ENCODE measurements at regions not wholly inside any gene's neighbourhood (a gene's known extent, or its start where the extent isn't known, plus 50 kb on each side); places are given as distances from the start of the nearest gene placed in this dataset.

DNA sequence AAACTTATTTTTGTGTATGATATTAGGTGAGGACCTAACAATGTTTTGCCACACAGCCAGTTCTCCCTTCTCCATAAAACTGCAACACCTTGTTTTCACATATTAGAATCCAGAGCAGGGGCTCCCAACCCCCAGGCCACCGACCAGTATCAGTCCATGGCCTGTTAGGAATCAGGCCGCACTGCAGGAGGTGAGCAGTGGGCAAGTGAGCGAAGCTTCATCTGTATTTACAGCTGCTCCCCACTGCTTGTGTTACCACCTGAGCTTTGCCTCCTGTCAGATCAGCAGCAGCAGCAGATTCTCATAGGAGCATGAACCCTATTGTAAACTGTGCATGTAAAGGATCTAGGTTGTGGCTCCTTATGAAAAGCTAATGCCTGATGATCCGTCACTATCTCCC lies 185.9 kb upstream of the NSMCE3 start:
- WGBS, 2 experiments (ENCODE audit: extremely low coverage in 2 of 2, insufficient read length in 1 of 2): no CpG with 5 or more reads among the region's 4 CpGs
- dilution Hi-C loops (cut with HindIII; ENCODE audit: low sequenced_read_pairs, unreplicated experiment) (no loop called here), intact Hi-C loops (cut with micrococcal nuclease) (no loop called here), in situ Hi-C loops (cut with MboI; ENCODE audit: low sequenced_read_pairs) (no loop called here)
- H3K79me1 ChIP-seq (ENCODE audit: low read depth in 1 of 2, low read length in 2 of 2): no peaks in the 10 kb centered on the region
- no peak overlapping the region for H2AFZ ChIP-seq (replicated peaks; ENCODE audit: low read length, poor library complexity)
- ATAC-seq (ENCODE audit: low read depth) (no peak), DNase-seq (no peak)
- no TSS peak for BruUV-seq (replicated peaks)
- no peak overlapping the region for H3K56ac ChIP-seq (ENCODE audit: extremely low read depth, insufficient read depth, low read length)
- no peak overlapping the region for H2BK20ac ChIP-seq (ENCODE audit: low read depth, low read length)
- no peak overlapping the region for H4K8ac ChIP-seq (ENCODE audit: low read depth in 2 of 2, low read length in 2 of 2)
- H3K18ac ChIP-seq (ENCODE audit: low read depth, low read length): no peak overlapping the region
- no peak overlapping the region for H2AK5ac ChIP-seq (ENCODE audit: low read depth, low read length)
- H4K20me1 ChIP-seq (ENCODE audit: insufficient read depth, low read length): no peaks in the 10 kb centered on the region
- H3K9me1 ChIP-seq (ENCODE audit: insufficient read depth, low read length): no peaks in the 10 kb centered on the region
- no peak overlapping the region for H3K4ac ChIP-seq (ENCODE audit: low read depth, low read length)
- H3K27ac ChIP-seq (ENCODE audit: insufficient read depth, low read length): no peak overlapping the region
- H3K27me3 ChIP-seq (ENCODE audit: control insufficient read depth, insufficient read depth, low read length): no peaks in the 10 kb centered on the region
- no peaks in the 10 kb centered on the region for H3K4me1 ChIP-seq (ENCODE audit: control insufficient read depth, insufficient read depth, low read length)
- no peak overlapping the region for H3K23ac ChIP-seq (ENCODE audit: low read depth, low read length)
- TF ChIP-seq RCOR1 (IDR thresholded peaks at IDR 0.05; ENCODE audit: insufficient replicate concordance, low read length) (no peak), BHLHE40 (IDR thresholded peaks at IDR 0.05; ENCODE audit: low read depth, low read length) (no peak), FOS (IDR thresholded peaks at IDR 0.05; ENCODE audit: low read depth, low read length) (no peak), CHD1 (IDR thresholded peaks at IDR 0.05; ENCODE audit: low read depth, low read length) (no peak), POLR2A (IDR thresholded peaks at IDR 0.05; ENCODE audit: low read depth, low read length) (no peak), MAZ (IDR thresholded peaks at IDR 0.05; ENCODE audit: borderline replicate concordance, low read depth, low read length) (no peak), SMC3 (IDR thresholded peaks at IDR 0.05; ENCODE audit: low read depth, low read length) (no peak), MAFK (IDR thresholded peaks at IDR 0.05; ENCODE audit: low read depth, low read length) (no peak), NFE2L2 (IDR thresholded peaks at IDR 0.05; ENCODE audit: low read depth, low read length) (no peak), RFX5 (IDR thresholded peaks at IDR 0.05; ENCODE audit: low read depth, low read length) (no peak), CEBPB (IDR thresholded peaks at IDR 0.05; ENCODE audit: low read depth, low read length) (no peak), RAD21 (IDR thresholded peaks at IDR 0.05; ENCODE audit: low read length) (no peak), MXI1 (IDR thresholded peaks at IDR 0.05; ENCODE audit: borderline replicate concordance, low read depth, low read length) (no peak)
- TF ChIP-seq, protein P1, sequence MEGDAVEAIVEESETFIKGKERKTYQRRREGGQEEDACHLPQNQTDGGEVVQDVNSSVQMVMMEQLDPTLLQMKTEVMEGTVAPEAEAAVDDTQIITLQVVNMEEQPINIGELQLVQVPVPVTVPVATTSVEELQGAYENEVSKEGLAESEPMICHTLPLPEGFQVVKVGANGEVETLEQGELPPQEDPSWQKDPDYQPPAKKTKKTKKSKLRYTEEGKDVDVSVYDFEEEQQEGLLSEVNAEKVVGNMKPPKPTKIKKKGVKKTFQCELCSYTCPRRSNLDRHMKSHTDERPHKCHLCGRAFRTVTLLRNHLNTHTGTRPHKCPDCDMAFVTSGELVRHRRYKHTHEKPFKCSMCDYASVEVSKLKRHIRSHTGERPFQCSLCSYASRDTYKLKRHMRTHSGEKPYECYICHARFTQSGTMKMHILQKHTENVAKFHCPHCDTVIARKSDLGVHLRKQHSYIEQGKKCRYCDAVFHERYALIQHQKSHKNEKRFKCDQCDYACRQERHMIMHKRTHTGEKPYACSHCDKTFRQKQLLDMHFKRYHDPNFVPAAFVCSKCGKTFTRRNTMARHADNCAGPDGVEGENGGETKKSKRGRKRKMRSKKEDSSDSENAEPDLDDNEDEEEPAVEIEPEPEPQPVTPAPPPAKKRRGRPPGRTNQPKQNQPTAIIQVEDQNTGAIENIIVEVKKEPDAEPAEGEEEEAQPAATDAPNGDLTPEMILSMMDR (conservative IDR thresholded peaks at IDR 0.05; ENCODE audit: low read depth, low read length): no peak
- TF ChIP-seq, protein P2, sequence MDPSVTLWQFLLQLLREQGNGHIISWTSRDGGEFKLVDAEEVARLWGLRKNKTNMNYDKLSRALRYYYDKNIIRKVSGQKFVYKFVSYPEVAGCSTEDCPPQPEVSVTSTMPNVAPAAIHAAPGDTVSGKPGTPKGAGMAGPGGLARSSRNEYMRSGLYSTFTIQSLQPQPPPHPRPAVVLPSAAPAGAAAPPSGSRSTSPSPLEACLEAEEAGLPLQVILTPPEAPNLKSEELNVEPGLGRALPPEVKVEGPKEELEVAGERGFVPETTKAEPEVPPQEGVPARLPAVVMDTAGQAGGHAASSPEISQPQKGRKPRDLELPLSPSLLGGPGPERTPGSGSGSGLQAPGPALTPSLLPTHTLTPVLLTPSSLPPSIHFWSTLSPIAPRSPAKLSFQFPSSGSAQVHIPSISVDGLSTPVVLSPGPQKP (IDR thresholded peaks at IDR 0.05; ENCODE audit: borderline replicate concordance, low read depth, low read length): no peak
- TF ChIP-seq, protein P3, sequence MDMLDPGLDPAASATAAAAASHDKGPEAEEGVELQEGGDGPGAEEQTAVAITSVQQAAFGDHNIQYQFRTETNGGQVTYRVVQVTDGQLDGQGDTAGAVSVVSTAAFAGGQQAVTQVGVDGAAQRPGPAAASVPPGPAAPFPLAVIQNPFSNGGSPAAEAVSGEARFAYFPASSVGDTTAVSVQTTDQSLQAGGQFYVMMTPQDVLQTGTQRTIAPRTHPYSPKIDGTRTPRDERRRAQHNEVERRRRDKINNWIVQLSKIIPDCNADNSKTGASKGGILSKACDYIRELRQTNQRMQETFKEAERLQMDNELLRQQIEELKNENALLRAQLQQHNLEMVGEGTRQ (IDR thresholded peaks at IDR 0.05; ENCODE audit: low read depth, low read length): no peak
- no peak overlapping the region for H4K91ac ChIP-seq (ENCODE audit: insufficient read depth, low read depth, low read length)
- no peaks in the 10 kb centered on the region for H3K36me3 ChIP-seq (ENCODE audit: control insufficient read depth, insufficient read depth, low read length)
- H3K4me2 ChIP-seq (ENCODE audit: low read depth, low read length): no peak overlapping the region
- no peak overlapping the region for H3K9ac ChIP-seq (ENCODE audit: low read depth, low read length)
- no peak overlapping the region for H2BK15ac ChIP-seq (ENCODE audit: low read depth, low read length)
- ChIA-PET POLR2A (ENCODE audit: unreplicated experiment) (no interaction called here), CTCF (no interaction called here)
- no peak overlapping the region for H4K5ac ChIP-seq (ENCODE audit: low read depth, low read length)
- H2BK120ac ChIP-seq (ENCODE audit: low read depth, low read length): no peak overlapping the region
- H2BK5ac ChIP-seq (ENCODE audit: low read depth, low read length, poor library complexity, severe bottlenecking): no peak overlapping the region
- H3K9me3 ChIP-seq (ENCODE audit: control insufficient read depth, insufficient read depth, low read length): no peaks in the 10 kb centered on the region
- H3K4me3 ChIP-seq (ENCODE audit: insufficient read depth, low read depth, low read length): no peak overlapping the region
- H2AK9ac ChIP-seq (replicated peaks; ENCODE audit: low read depth, low read length, poor library complexity): no peak overlapping the region
- H3K14ac ChIP-seq (replicated peaks; ENCODE audit: low read depth, low read length): no peak overlapping the region
